H1 (cell line): ENCODE measurements at regions not wholly inside any gene's neighbourhood (a gene's known extent, or its start where the extent isn't known, plus 50 kb on each side); places are given as distances from the start of the nearest gene placed in this dataset.

Experiments
- CTCF ChIA-PET: fragments of 300-600 bp; sonication (Branson Sonifier 250); formaldehyde crosslinking; loops from one replicate; lab custom pipeline; 2021; ENCODE audit not compliant: partially characterized antibody; lab: Charles Lee
- POLR2A ChIA-PET: fragments of 300-600 bp; sonication (Branson Sonifier 250); formaldehyde crosslinking; loops from one replicate; lab custom pipeline; 2021; ENCODE audit warnings: inconsistent platforms; ENCODE audit not compliant: partially characterized antibody; lab: Charles Lee
- DNase-seq, 2 experiments: peaks; one replicate each; pipeline versions ENCODE4 v3.0.0 to v3.0.0-alpha.2; 2010 to 2022; ENCODE audit warnings: low spot score in 2 of 2, low read depth in 1 of 2, mixed read lengths in 1 of 2
- FAIRE-seq: peaks from 2 replicates; lab custom pipeline; 2011; peaks lifted over from hg19 to GRCh38; lab: Jason Lieb, UNC
- H2AFZ ChIP-seq: 2 replicates; pipeline ENCODE4 v1.8.1; 2012; ENCODE audit warnings: low read length, inconsistent platforms
- H2AK5ac ChIP-seq: 2 replicates; pipeline ENCODE4 v1.6.1; 2013; ENCODE audit warnings: low read depth, low read length
- H2BK120ac ChIP-seq: replicated peaks from 2 replicates; pipeline ENCODE3; 2013; ENCODE audit warnings: low read depth, low read length, inconsistent platforms
- H2BK12ac ChIP-seq: 2 replicates; pipeline ENCODE4 v1.6.1; 2013; ENCODE audit warnings: low read depth, low read length
- H2BK15ac ChIP-seq: 2 replicates; pipeline ENCODE4 v1.6.1; 2013; ENCODE audit warnings: low read length
- H2BK20ac ChIP-seq: 2 replicates; pipeline ENCODE4 v1.6.1; 2013; ENCODE audit warnings: low read length
- H2BK5ac ChIP-seq: 2 replicates; pipeline ENCODE4 v1.6.1; 2013; ENCODE audit warnings: low read depth, low read length
- H3K14ac ChIP-seq: 2 replicates; pipeline ENCODE4 v1.6.1; 2013; ENCODE audit warnings: inconsistent platforms; ENCODE audit not compliant: insufficient read length
- H3K18ac ChIP-seq: 2 replicates; pipeline ENCODE4 v1.6.1; 2013; ENCODE audit warnings: low read length; ENCODE audit errors: extremely low read depth
- H3K23ac ChIP-seq: 2 replicates; pipeline ENCODE4 v1.6.1; 2013; ENCODE audit warnings: inconsistent platforms; ENCODE audit not compliant: insufficient read length
- H3K23me2 ChIP-seq: 2 replicates; pipeline ENCODE4 v1.6.1; 2013; ENCODE audit warnings: low read depth, low read length
- H3K27ac ChIP-seq: 2 replicates; pipeline ENCODE4 v1.6.1; 2011; ENCODE audit warnings: low read depth, low read length, inconsistent platforms
- H3K27me3 ChIP-seq, 4 experiments: replicated peaks in 1 of 4; 1 replicate in 1 of 4; 2 replicates in 3 of 4; pipeline versions ENCODE4 v1.6.1 to v1.8.1; 2011 to 2013; ENCODE audit warnings: low read length in 3 of 4, mild to moderate bottlenecking in 3 of 4, inconsistent platforms in 2 of 4, mixed read lengths in 2 of 4, moderate library complexity in 1 of 4; ENCODE audit not compliant: control insufficient read depth in 3 of 4, insufficient read depth in 3 of 4; ENCODE audit errors: extremely low read depth in 1 of 4
- H3K36me3 ChIP-seq, 4 experiments: 2 replicates each; pipeline versions ENCODE4 v1.6.1 to v1.8.1; 2011 to 2013; ENCODE audit warnings: mild to moderate bottlenecking in 4 of 4, low read length in 3 of 4, moderate library complexity in 2 of 4, control low read depth in 1 of 4, inconsistent platforms in 1 of 4; ENCODE audit not compliant: insufficient read depth in 4 of 4, control insufficient read depth in 2 of 4
- H3K4ac ChIP-seq: replicated peaks from 2 replicates; pipeline ENCODE3; 2013; ENCODE audit warnings: low read length, low read depth, mixed read lengths, inconsistent platforms; ENCODE audit not compliant: insufficient read length
- H3K4me1 ChIP-seq, 4 experiments: replicated peaks in 1 of 4; 1 replicate in 1 of 4; 2 replicates in 3 of 4; pipeline versions ENCODE4 v1.6.1 to v1.8.1; 2011 to 2013; ENCODE audit warnings: low read length in 3 of 4, inconsistent platforms in 2 of 4, mixed read lengths in 1 of 4; ENCODE audit not compliant: insufficient read depth in 4 of 4, control insufficient read depth in 3 of 4
- H3K4me2 ChIP-seq, 2 experiments: 2 replicates each; pipeline versions ENCODE4 v1.6.1 to v1.8.1; 2011 to 2013; ENCODE audit warnings: low read depth in 2 of 2, low read length in 2 of 2, control low read depth in 1 of 2, inconsistent platforms in 1 of 2, mild to moderate bottlenecking in 1 of 2; ENCODE audit not compliant: insufficient read depth in 1 of 2
- H3K4me3 ChIP-seq, 4 experiments: fragments of 200-600, 300-600 bp in 1 of 4; sonication (generic), shearing (Covaris generic), sonication (Bioruptor Twin) in 1 of 4; 2 replicates each; pipeline versions ENCODE4 v1.5.1 to v1.8.1; 2011 to 2016; ENCODE audit warnings: low read length in 4 of 4, low read depth in 3 of 4, control low read depth in 2 of 4, inconsistent platforms in 2 of 4, mild to moderate bottlenecking in 2 of 4, mixed read lengths in 1 of 4, moderate library complexity in 1 of 4; ENCODE audit not compliant: insufficient read depth in 2 of 4; ENCODE audit errors: extremely low read depth in 1 of 4
- H3K56ac ChIP-seq: replicated peaks from 2 replicates; pipeline ENCODE3; 2013; ENCODE audit warnings: low read depth, mild to moderate bottlenecking, mixed read lengths, low read length, inconsistent platforms; ENCODE audit not compliant: insufficient read length
- H3K79me1 ChIP-seq: 2 replicates; pipeline ENCODE4 v1.6.1; 2013; ENCODE audit warnings: low read depth, low read length, control low read depth
- H3K79me2 ChIP-seq, 2 experiments: 2 replicates each; pipeline versions ENCODE4 v1.6.1 to v1.8.1; 2012 to 2013; ENCODE audit warnings: low read length in 2 of 2, mild to moderate bottlenecking in 2 of 2, inconsistent platforms in 1 of 2; ENCODE audit not compliant: insufficient read depth in 2 of 2, control insufficient read depth in 1 of 2
- H3K9ac ChIP-seq, 4 experiments: replicated peaks in 1 of 4; 1 replicate in 1 of 4; 2 replicates in 3 of 4; pipeline versions ENCODE4 v1.6.1 to v1.8.1; 2011 to 2013; ENCODE audit warnings: low read depth in 3 of 4, low read length in 3 of 4, control low read depth in 2 of 4, mild to moderate bottlenecking in 2 of 4, moderate library complexity in 2 of 4, inconsistent platforms in 1 of 4; ENCODE audit errors: extremely low read depth in 1 of 4
- H3K9me3 ChIP-seq, 2 experiments: 2 replicates each; pipeline versions ENCODE4 v1.6.1 to v1.8.1; 2012 to 2013; ENCODE audit warnings: mild to moderate bottlenecking in 2 of 2, moderate library complexity in 2 of 2, control low read depth in 1 of 2, inconsistent platforms in 1 of 2, low read depth in 1 of 2, low read length in 1 of 2, mixed read lengths in 1 of 2; ENCODE audit not compliant: insufficient read depth in 2 of 2
- H4K20me1 ChIP-seq, 2 experiments: replicated peaks in 1 of 2; 2 replicates each; pipeline versions ENCODE3 to v1.8.1; 2011 to 2013; ENCODE audit warnings: inconsistent platforms in 2 of 2, low read length in 2 of 2, mild to moderate bottlenecking in 1 of 2; ENCODE audit not compliant: insufficient read depth in 2 of 2, control insufficient read depth in 1 of 2
- H4K5ac ChIP-seq: 2 replicates; pipeline ENCODE4 v1.6.1; 2013; ENCODE audit warnings: low read length, low read depth, mixed read lengths, inconsistent platforms; ENCODE audit not compliant: insufficient read length
- H4K8ac ChIP-seq: 2 replicates; pipeline ENCODE4 v1.8.0; 2013; ENCODE audit warnings: mild to moderate bottlenecking, moderate library complexity, low read length, inconsistent platforms; ENCODE audit not compliant: insufficient read depth; ENCODE audit errors: extremely low read depth
- H4K91ac ChIP-seq: replicated peaks from 2 replicates; pipeline ENCODE3; 2013; ENCODE audit warnings: low read length, mixed read lengths, inconsistent platforms; ENCODE audit not compliant: insufficient read length
- NANOG ChIP-seq: IDR thresholded peaks from 2 replicates; pipeline ENCODE4 v1.6.1; 2011; ENCODE audit warnings: low read length, low read depth, mild to moderate bottlenecking, inconsistent platforms; ENCODE audit not compliant: insufficient read depth, poor library complexity, severe bottlenecking
- RXRA ChIP-seq: IDR thresholded peaks from 2 replicates; pipeline ENCODE4 v1.6.1; 2011; ENCODE audit warnings: low read depth, mild to moderate bottlenecking, low read length, moderate library complexity; ENCODE audit not compliant: insufficient read depth
- SIX5 ChIP-seq: IDR thresholded peaks from 2 replicates; pipeline ENCODE4 v1.6.1; 2011; ENCODE audit warnings: mild to moderate bottlenecking, low read depth, low read length
- ZNF274 ChIP-seq: IDR thresholded peaks from 2 replicates; pipeline ENCODE4 v1.7.0; 2012; ENCODE audit warnings: low read length, borderline replicate concordance; ENCODE audit errors: extremely low read depth
- WGBS, 2 experiments: shearing (Covaris generic) in 1 of 2; methylation state at CpG; one replicate each; pipeline versions ENCODE4 v1.1.6 to v1.1.7; 2013 to 2015; ENCODE audit warnings: low lambda C conversion rate in 2 of 2, mixed read lengths in 2 of 2, inconsistent platforms in 1 of 2, low coverage in 1 of 2, missing lambda C conversion rate in 1 of 2; ENCODE audit not compliant: insufficient replicate concordance in 2 of 2, insufficient coverage in 1 of 2, insufficient read length in 1 of 2; ENCODE audit errors: extremely low coverage in 1 of 2, missing lambda C conversion rate in 1 of 2; 5-methylcytosine and 5-hydroxymethylcytosine counted together

DNA sequence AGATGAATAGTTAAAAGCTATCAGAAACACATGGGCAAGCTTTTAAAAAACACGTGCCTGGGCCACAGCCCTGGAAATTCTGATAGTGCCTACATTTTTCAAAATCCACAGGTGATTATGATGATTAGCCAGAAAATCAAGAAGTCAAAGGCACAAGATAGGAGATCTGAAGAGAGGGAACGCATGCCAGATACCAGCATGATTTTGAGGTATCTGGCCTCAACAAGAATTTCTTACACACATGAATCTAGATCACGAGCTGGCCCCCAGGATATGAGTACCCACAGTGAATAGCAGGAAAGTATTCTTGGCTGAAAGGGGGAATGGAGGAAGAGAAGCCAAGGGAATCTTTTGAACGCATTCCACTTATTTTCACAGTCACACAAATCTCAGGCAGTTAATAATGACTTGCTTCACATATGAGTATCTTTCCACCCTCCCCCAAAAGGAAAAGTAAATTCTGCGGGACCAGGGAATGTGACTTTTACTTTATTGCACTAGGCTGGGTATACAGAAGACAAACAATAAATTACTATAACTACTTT lies 438.2 kb downstream of the BCAT1 start:
- ChIA-PET CTCF (interaction anchor here (1.2 kb wide), 1 partner anchor 24 kb away, joined by 3 read pairs; no protein-coding TSS in a partner anchor), POLR2A (no interaction called here)
- FAIRE-seq = no peak
- Histone ChIP-seq H3K4me1 (no peaks in the 10 kb centered on the region), H2AFZ (no peak overlapping the region), H3K9me3 (no peaks in the 10 kb centered on the region), H3K4ac (no peak overlapping the region), H3K4me3 (no peak overlapping the region), H3K4me2 (no peak overlapping the region), H3K27ac (no peak overlapping the region), H2BK12ac (no peak overlapping the region), H3K23ac (no peak overlapping the region), H3K79me1 (peaks cover 3% of the 10 kb centered on the region; the same call in 1 of the 2 replicates), H3K9ac (no peak overlapping the region), H2BK120ac (no peak overlapping the region), H2BK5ac (no peak overlapping the region), H3K79me2 (no peaks in the 10 kb centered on the region), H4K8ac (no peak overlapping the region), H3K14ac (no peak overlapping the region), H3K27me3 (no peaks in the 10 kb centered on the region), H2AK5ac (no peak overlapping the region), H4K5ac (no peak overlapping the region), H4K91ac (no peak overlapping the region), H2BK20ac (no peak overlapping the region), H3K23me2 (no peaks in the 10 kb centered on the region; the same call in 1 of the 2 replicates), H3K56ac (no peak overlapping the region), H3K18ac (no peak overlapping the region), H4K20me1 (no peaks in the 10 kb centered on the region), H3K36me3 (no peaks in the 10 kb centered on the region), H2BK15ac (no peak overlapping the region)
- WGBS, 2 experiments = 86% methylated on average over 5 of the region's 5 CpGs; no CpG with 5 or more reads in 1 of the 2 experiments
- DNase-seq = no peak
- no peak for TF ChIP-seq NANOG
- TF ChIP-seq SIX5 = no peak
- no peak for TF ChIP-seq RXRA
- TF ChIP-seq ZNF274 = no peak
